Heart left ventricle (tissue), 13 donors: ENCODE measurements at regions not wholly inside any gene's neighbourhood (a gene's known extent, or its start where the extent isn't known, plus 50 kb on each side); places are given as distances from the start of the nearest gene placed in this dataset.

Experiments used
- CTCF ChIP-seq, 12 donors: fragments of 200-600 bp; sonication (generic) in 4 of 12; IDR thresholded peaks; one replicate each; pipeline versions ENCODE4 v1.5.0 to v1.8.0; 2018 to 2022; ENCODE audit warnings: antibody characterized with exemption in 12 of 12, mild to moderate bottlenecking in 5 of 12
- POLR2A ChIP-seq, 2 donors: fragments of 450-650 bp; IDR thresholded peaks; one replicate each; pipeline ENCODE4 v1.6.1; 2017; ENCODE audit warnings: antibody characterized with exemption in 2 of 2, mild to moderate bottlenecking in 2 of 2, moderate library complexity in 2 of 2
- donor health status: ischemic (EF 13 %, LVEDD 7.1; RV severe dilation, severe dysfunction).
- donor health status: DM: no; HTN: yes; CAD: no.
- donor health status: DM: no; HTN: no; CAD: no.
- donor health status: ischemic (EF 25% LVEDD 6.9; RV normal size, moderate dysfunction).
- donor health status: ischemic (EF 25% LVEDD 5.7; RV mildly dilated, moderate dysfunction).
- donor health status: ischemic (EF 35%, LVEDD 5.7; RV mildly dilated, moderate dysfunction).
- donor health status: nonischemic (EF 11% LVEDD 7.7; RV severe dilation, severe dysfunction).
- donor health status: DM: yes; HTN: yes; CAD: no.
- donor health status: PGD.
- donor health status: ischemic (EF 29% LVEDD 5.4; RV normal size, mild dysfunction).
- donor health status: nonischemic (EF 23%, LVEDD 6.1; RV moderate dilation, normal function).

- TF ChIP-seq CTCF (IDR thresholded peaks at IDR 0.05) (no peak), POLR2A (IDR thresholded peaks at IDR 0.05) (no peak)
These were observed 303.8 kb upstream of the NECTIN3 start for GRCh38 chr3:110767838-110768237.
